ENCODE measurements at regions not wholly inside any gene's neighbourhood (a gene's known extent, or its start where the extent isn't known, plus 50 kb on each side); places are given as distances from the start of the nearest gene placed in this dataset.

- TF ChIP-seq CTCF (IDR thresholded peaks at IDR 0.05; ENCODE audit: low read depth, low read length) = no peak
- TF ChIP-seq POLR2A (IDR thresholded peaks at IDR 0.05; ENCODE audit: extremely low read depth, insufficient read length) = no peak
Observed at GRCh38 chr2:35447215-35447614, 908.4 kb upstream of the CRIM1 start.
